ENCODE measurements at regions not wholly inside any gene's neighbourhood (a gene's known extent, or its start where the extent isn't known, plus 50 kb on each side); places are given as distances from the start of the nearest gene placed in this dataset.

- TF ChIP-seq EZH2phosphoT487 (IDR thresholded peaks at IDR 0.05; ENCODE audit: borderline replicate concordance, low read length) (no peak), CTCF (conservative IDR thresholded peaks at IDR 0.05; ENCODE audit: low read depth, low read length) (no peak)
Measured at GRCh38 chr7:19369806-19370205, 224.6 kb upstream of the FERD3L start.

Data from PC-3 (cell line).